ENCODE measurements at regions not wholly inside any gene's neighbourhood (a gene's known extent, or its start where the extent isn't known, plus 50 kb on each side); places are given as distances from the start of the nearest gene placed in this dataset.

- no peaks in the 10 kb centered on the region for H3K36me3 ChIP-seq
- TF ChIP-seq CTCF (IDR thresholded peaks at IDR 0.05) = no peak
- no peak for TF ChIP-seq POLR2A (IDR thresholded peaks at IDR 0.05)
- H3K4me1 ChIP-seq = peaks cover 0 to 5% (median 0%) of the 10 kb centered on the region in 12 donors
- H3K27me3 ChIP-seq = peaks cover 0 to 2% (median 0%) of the 10 kb centered on the region in 9 donors
- intact Hi-C loops (cut with DNase I) = no loop called here
- DNase-seq = peak in 3 of 5 donors; percentile 8 to 36 (median 22)
- H3K9me3 ChIP-seq = no peaks in the 10 kb centered on the region
- no peak overlapping the region for H3K4me3 ChIP-seq
- H3K27ac ChIP-seq = no peak overlapping the region
- ATAC-seq = peak in 1 of 4 donors; percentile 10
- 84 to 92% (median 88%) methylated on average over 7 to 9 of the region's 9 CpGs for WGBS, 4 donors
Measured at GRCh38 chr21:43268086-43268803, 99.4 kb downstream of the CRYAA start.

GRCh38 chr21:43267391-43268085 is 98.7 kb downstream of the CRYAA start:
- Histone ChIP-seq H3K9me3 (no peaks in the 10 kb centered on the region), H3K27ac (no peak overlapping the region), H3K27me3 (no peaks in the 10 kb centered on the region), H3K4me1 (peaks cover 0 to 5% (median 0%) of the 10 kb centered on the region in 12 donors), H3K4me3 (no peak overlapping the region), H3K36me3 (no peaks in the 10 kb centered on the region)
- ATAC-seq = peak in 3 of 4 donors; percentile 31 to 58 (median 43)
- 80 to 91% (median 85%) methylated on average over 14 to 15 of the region's 15 CpGs for WGBS, 4 donors
- DNase-seq = peak in 3 of 5 donors; percentile 24 to 46 (median 37)
- intact Hi-C loops (cut with DNase I) = no loop called here
- no peak for TF ChIP-seq CTCF (IDR thresholded peaks at IDR 0.05)
- no peak for TF ChIP-seq POLR2A (IDR thresholded peaks at IDR 0.05)

- Histone ChIP-seq H3K9me3 (no peaks in the 10 kb centered on the region), H3K4me3 (no peak overlapping the region), H3K4me1 (peaks cover 0 to 5% (median 0%) of the 10 kb centered on the region in 12 donors), H3K36me3 (no peaks in the 10 kb centered on the region), H3K27me3 (no peaks in the 10 kb centered on the region), H3K27ac (no peak overlapping the region)
- DNase-seq (peak in 2 of 5 donors; percentile 3 to 5), ATAC-seq (no peak)
- no peak for TF ChIP-seq POLR2A (IDR thresholded peaks at IDR 0.05)
- TF ChIP-seq CTCF (IDR thresholded peaks at IDR 0.05) = no peak
- intact Hi-C loops (cut with DNase I) = no loop called here
- 77 to 90% (median 84%) methylated on average over 3 of the region's 3 CpGs for WGBS, 4 donors
Measured at GRCh38 chr21:43266534-43266933, 97.7 kb downstream of the CRYAA start.

GRCh38 chr21:43262427-43262826 is 93.6 kb downstream of the CRYAA start:
- WGBS, 4 donors = 47 to 95% (median 82%) methylated on average over 1 of the region's 1 CpG
- TF ChIP-seq CTCF (IDR thresholded peaks at IDR 0.05) = no peak
- no peak for TF ChIP-seq POLR2A (IDR thresholded peaks at IDR 0.05)
- Histone ChIP-seq H3K36me3 (no peaks in the 10 kb centered on the region), H3K4me3 (no peak overlapping the region), H3K27me3 (no peaks in the 10 kb centered on the region), H3K4me1 (no peaks in the 10 kb centered on the region), H3K27ac (no peak overlapping the region), H3K9me3 (no peaks in the 10 kb centered on the region)
- DNase-seq (peak in 3 of 5 donors; percentile 4 to 21 (median 15)), ATAC-seq (peak; percentile 58 to 90 (median 68))
- intact Hi-C loops (cut with DNase I) = no loop called here
